HG03064 (cell line): ENCODE measurements at regions not wholly inside any gene's neighbourhood (a gene's known extent, or its start where the extent isn't known, plus 50 kb on each side); places are given as distances from the start of the nearest gene placed in this dataset.
"Not testable (repeated sequence)": the region's sequence is repeated elsewhere in the genome, so short reads cannot be mapped to it uniquely, and the experiment has no call there.

Experiments used
- ATAC-seq: cut with Tn5 transposase; IDR thresholded peaks from one replicate; pipeline ENCODE4 v1.9.1; 2021; ENCODE audit warnings: low read depth; ENCODE audit not compliant: unreplicated experiment

DNA sequence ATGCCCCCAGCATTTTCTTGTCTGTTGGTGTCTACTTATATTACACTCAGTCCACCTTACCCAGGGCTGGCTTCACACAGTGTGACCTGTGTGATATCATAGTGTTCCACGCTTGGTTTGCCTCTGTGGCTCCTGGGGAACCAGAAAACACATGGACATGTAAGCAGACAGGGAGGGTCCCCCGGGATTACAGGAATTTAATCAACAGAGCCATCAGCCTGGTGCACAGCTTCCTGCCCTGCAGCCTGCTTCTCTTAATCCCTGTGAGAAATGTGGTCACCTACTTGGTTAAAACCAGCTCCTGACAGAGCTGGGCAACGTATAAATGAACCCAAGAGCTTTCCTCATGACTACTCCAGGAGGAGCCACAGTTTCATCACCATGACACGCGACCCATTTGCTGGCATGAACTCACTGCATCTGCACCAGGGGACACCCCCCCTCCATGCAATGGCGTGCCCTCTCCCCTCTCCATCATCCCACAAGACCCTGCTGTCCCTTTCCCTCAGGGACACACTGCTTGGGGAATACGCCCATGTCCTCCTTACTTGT is 152.1 kb downstream of the UQCRFS1 start:
- no peak for ATAC-seq

DNA sequence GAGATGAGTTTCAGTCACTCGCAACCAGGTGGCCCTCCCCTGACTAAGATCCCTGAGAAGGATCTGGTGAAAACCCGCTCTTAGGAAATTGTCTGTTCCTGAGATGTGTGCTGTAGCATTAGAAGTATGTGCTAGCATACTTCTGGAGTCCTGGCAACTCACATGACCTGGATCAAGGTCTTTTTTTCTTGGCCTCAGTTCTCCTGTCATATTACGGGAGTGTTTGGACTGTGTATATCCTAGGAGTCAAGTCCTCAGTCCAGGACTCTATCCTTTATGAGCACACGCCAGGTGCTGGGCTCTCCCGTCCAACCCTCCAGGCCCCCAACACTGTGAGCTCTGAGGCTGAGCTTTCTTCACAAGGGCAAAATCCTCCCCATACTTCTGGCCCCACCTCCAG is 156.4 kb downstream of the UQCRFS1 start:
- no peak for ATAC-seq

DNA sequence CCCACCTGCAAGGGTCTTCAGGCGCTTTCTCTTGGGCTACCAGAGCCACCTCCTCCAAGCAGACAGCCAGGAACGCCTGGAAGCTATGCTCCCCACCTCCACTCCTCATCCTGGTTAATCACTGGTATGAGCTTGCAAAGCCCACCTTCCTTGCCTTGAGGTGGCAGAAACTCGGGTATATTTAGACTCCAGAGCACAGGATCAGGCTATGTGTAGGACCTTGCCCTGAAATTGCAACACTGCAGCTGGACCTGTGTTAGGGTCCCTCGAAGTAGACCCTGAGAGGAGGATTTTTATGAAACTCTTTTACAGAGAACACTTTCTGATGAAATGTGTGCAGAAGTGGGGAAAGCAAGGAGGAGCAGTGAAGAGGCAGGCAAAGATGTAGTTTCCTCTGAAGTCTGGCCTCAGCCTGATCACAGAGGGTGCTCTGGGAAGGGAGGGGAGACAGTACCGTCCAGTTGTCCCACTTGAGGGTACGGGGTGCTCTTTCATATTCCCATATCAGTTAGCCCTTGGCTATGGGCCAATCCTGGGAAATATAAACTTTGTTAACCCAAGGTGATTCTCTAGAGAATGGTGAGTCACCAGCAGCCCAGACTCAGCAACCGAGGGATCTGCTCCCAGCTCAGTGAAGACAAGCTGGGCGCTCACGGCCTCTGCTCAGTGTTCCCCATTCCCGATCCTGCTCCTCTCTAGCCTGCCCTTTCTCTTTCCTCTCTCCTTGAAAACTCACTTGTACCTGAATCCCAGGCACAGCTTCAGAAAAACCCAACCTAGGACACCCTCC is 157.9 kb downstream of the UQCRFS1 start:
- ATAC-seq: no peak

- ATAC-seq: no peak
These were observed 164.1 kb downstream of the UQCRFS1 start for GRCh38 chr19:29048873-29049272.

DNA sequence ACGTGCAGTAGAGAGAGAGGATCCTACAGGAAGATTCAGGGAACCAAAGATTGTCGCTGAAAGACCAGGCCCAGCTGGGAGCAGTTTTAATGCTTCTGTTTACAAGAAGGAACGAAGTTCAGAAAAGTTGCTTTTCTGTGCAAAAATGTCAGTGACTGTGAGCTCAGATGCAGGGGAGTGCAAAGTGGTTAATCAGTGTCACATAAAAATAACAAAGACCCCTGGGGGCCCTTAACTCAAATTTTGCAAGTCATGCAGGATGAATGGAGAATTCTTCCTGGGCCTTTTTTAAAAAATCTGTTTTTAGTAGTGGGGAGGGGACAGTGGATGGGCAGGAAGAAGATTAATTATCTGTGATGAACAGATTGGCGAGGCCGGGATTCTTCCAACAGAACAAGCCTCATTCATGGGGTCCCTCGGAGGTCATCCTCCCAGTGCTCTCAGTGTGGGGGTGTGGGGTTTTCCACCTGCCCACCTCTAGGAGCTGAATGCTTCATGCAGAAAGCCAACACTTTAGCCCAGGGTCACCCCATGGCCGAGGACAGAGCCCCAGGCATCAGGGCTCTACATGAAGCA is 167.2 kb downstream of the UQCRFS1 start:
- ATAC-seq: no peak

- no peak for ATAC-seq
These were observed 168.9 kb downstream of the UQCRFS1 start for GRCh38 chr19:29044037-29044436.

GRCh38 chr19:29042450-29042849 is 170.5 kb downstream of the UQCRFS1 start:
- no peak for ATAC-seq

GRCh38 chr19:29040951-29041350 is 172.0 kb downstream of the UQCRFS1 start:
- ATAC-seq: no peak

- no peak for ATAC-seq
These were observed 172.7 kb downstream of the UQCRFS1 start for GRCh38 chr19:29040292-29040691.

GRCh38 chr19:29039036-29039435 is 173.9 kb downstream of the UQCRFS1 start:
- ATAC-seq: not testable (repeated sequence)

- ATAC-seq: no peak
These were observed 181.7 kb downstream of the UQCRFS1 start for GRCh38 chr19:29031216-29031615.

DNA sequence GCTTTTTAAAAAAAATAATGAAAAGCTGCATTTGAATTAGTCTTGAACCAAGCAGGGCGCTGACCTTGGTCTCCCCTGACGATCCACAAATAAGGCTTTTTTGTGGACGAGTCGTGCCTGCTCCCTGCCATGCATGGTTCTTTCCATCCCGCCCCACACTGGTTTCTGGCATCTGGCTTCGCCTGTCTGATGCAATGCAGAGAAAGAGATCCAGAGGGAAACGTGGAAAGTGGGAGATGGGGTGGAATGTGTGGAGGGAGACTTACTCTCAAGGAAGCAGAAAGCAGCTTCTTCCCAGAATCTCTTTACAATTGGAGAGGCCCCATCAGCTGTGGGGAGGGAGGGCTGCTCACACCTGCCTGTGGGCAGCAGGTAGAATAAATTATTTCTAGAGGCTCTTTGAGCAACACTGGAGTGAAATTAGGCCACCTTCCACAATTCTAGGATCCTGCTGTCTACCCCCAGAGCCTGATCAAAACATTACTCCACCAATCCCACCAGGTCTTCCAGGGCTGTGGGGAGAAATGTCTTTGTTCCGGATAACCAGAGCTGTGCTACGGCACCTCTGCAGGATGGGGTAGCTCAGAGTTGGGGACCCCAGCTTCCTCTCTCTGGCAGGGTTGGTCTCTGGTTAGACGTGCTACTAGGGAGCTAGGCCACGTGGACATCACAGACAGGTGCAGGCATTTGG is 183.5 kb downstream of the UQCRFS1 start:
- ATAC-seq: no peak

DNA sequence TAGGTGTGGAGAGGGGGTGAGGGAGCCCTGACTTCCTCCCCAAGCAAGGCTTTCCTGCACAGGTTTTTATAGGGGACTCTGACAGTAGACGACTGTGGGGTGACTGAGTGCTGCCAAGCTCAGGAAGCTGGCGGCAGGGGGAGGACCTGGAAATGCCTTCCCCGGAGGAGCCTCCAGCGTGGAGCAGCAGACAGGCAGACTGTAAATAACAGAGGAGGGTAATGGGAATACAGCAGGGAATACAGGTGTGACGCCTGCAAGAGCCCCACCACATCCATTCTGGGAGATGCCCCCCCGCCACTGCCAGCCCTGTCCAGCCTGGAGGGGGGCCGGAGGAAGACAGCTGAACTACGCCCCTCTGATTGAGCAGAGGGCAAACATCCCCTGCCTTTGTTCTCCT is 190.4 kb downstream of the UQCRFS1 start:
- ATAC-seq: no peak

- no peak for ATAC-seq
These were observed 190.8 kb downstream of the UQCRFS1 start for GRCh38 chr19:29022165-29022564.

DNA sequence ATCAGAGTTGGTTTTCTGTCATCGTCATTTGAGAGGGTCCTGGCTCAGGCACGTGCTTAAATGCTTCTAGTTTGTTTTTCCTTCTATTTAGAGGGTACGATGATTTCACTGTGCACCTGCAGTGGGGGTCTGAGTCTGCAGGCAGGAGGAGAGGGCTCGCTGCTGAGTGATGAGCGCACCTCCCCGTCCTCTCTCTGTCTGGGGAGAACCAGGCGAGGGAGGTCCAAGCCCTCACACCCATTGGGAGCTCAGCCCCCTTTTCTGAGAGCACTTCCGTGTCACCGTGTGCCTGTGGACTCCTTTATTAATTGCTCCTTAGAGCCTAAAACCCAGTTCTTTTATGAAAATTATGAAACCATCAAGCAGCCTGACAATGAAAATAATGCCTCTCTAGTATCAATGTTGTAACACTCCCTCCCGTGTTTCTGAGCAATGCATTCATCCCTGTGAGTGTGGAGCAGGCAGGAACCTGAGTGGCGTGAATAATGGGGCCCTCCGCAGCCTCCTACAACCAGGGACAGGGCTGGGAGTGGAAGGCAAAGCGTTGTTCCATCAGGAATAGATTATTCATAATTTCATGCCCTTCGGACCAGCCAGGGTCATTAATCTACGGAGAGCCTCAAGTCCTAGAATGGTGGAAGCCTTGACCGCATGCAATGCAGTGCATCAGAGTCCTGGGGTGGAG is 191.6 kb downstream of the UQCRFS1 start:
- no peak for ATAC-seq

GRCh38 chr19:29019403-29019802 is 193.5 kb downstream of the UQCRFS1 start:
- no peak for ATAC-seq

GRCh38 chr19:29018542-29018941 is 194.4 kb downstream of the UQCRFS1 start:
- ATAC-seq: no peak

DNA sequence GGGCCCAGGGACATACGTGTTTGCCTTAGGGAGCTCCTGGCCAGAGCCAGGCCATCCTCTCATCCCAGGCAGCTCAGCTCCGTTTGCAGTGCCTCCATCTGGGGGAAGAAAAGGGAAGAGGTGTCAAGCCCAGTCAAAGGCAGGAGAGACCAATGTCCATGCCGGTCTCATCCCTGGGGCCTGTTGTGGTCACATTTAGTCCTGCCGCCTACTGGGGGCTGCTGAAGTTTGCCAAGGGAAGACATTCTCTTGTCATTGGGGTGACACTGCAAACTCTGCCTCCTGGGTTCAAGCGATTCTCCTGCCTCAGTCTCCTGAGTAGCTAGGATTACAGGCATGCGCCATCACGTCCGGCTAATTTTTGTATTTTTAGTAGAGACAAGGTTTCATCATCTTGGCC is 195.2 kb downstream of the UQCRFS1 start:
- ATAC-seq: no peak

DNA sequence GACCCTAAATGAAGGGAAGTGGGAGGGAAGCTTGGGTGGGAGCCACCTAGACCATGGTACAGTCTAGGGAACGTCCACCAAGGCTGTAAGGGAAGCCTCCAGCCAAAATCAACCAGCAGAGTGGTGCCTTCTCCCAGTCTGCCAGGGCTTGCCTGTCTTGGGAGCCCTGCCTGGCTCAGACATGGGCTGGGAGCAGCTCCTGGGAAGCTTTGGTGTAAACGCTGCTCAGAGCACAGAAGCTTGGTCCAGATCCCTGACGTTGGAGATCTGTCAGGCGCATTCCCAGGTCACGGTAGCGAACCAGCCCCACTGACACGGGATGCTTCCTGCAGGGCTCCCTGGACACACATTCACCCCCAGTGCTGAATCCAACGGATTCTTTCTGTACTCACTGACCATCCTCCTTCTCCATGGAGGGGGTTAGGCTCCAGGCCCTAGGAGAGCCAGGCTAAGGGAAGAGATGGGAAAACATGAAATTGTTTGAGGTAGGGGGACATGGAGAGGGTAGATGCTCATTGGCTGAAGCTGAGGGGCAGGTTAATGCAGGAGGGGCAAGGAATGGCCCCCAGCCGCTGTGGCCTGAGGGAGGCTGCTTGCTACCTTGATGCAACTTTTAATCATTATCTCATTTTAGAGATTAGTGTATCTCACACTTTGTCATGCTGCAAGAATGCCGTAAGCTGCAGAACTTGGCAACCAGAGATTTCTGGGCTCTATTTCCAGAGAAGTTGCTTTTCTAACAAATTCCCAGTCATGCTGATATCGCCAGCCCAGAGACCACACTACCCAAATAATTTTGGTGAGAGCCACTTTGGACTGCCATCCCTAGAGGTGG is 195.8 kb downstream of the UQCRFS1 start:
- ATAC-seq: no peak

DNA sequence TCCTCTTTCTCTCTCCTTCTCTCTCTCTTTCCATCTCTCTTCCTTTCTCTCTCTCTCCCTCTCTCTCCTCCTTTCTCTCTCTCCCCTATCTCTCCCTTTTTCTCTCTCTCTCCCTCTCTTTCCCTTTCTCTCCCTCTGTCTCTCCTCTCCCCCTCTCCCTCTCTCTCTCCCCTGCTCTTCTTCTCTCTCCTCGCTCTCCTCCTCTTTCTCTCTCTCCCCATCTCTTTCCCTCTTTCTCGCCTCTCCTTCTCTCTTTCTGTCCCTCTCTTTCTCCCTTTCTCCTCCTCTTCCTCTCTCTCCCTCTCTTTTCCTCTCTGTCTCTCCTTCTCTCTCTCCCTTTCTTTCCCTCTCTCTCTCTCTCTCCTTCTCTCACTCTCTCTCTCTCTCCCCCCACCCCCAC is 196.6 kb downstream of the UQCRFS1 start:
- no peak for ATAC-seq
